Mucosa of descending colon (tissue), 3 donors: ENCODE measurements at regions not wholly inside any gene's neighbourhood (a gene's known extent, or its start where the extent isn't known, plus 50 kb on each side); places are given as distances from the start of the nearest gene placed in this dataset.

Experiments
- ATAC-seq: fragments of 200-7000 bp; cut with Tn5 transposase; one replicate; pipeline ENCODE4 v1.9.1; 2020; ENCODE audit warnings: mild to moderate bottlenecking, moderate library complexity
- DNase-seq, 3 donors: peaks; one replicate each; pipeline ENCODE4 v3.0.0-alpha.2; 2020
- H3K36me3 ChIP-seq: fragments of 200-600 bp; one replicate; pipeline ENCODE4 v1.8.0; 2021; ENCODE audit warnings: low read depth, mild to moderate bottlenecking
- H3K4me1 ChIP-seq: fragments of 200-600 bp; one replicate; pipeline ENCODE4 v1.8.0; 2021; ENCODE audit warnings: low read depth, mild to moderate bottlenecking
- H3K4me3 ChIP-seq: fragments of 200-600 bp; one replicate; pipeline ENCODE4 v1.8.0; 2021; ENCODE audit warnings: mild to moderate bottlenecking
- H3K9me3 ChIP-seq: fragments of 200-600 bp; one replicate; pipeline ENCODE4 v1.8.0; 2021; ENCODE audit warnings: mild to moderate bottlenecking
- CTCF ChIP-seq: fragments of 200-600 bp; IDR thresholded peaks from one replicate; pipeline ENCODE4 v1.8.0; 2022; ENCODE audit warnings: antibody characterized with exemption, mild to moderate bottlenecking
- intact Hi-C, 2 donors: fragments of 100-400 bp; cut with DNase I in 1 of 2; cut with micrococcal nuclease in 1 of 2; formaldehyde crosslinking; loops; one replicate each; pipeline versions ENCODE4 v1.11.0 to v1.11.1; 2022; cut with DNase I, micrococcal nuclease
- donor health status: DM: no; HTN: no; CAD: no; lungs with moderate emphysema.
- donor health status: DM: no; HTN: no; CAD: no.
- donor health status: DM: no; HTN: yes; CAD: no.

- Histone ChIP-seq H3K36me3 (no peaks in the 10 kb centered on the region), H3K4me3 (no peak overlapping the region), H3K4me1 (peaks cover 16% of the 10 kb centered on the region), H3K9me3 (no peaks in the 10 kb centered on the region)
- intact Hi-C loops, result no loop called here
- ATAC-seq (peak; percentile 31), DNase-seq (no peak)
- TF ChIP-seq CTCF, result no peak
Observed at GRCh38 chr20:50394569-50394968, 115.6 kb upstream of the PTPN1 start.

GRCh38 chr20:50395251-50395729, 114.9 kb upstream of the PTPN1 start:
- no peaks in the 10 kb centered on the region for H3K9me3 ChIP-seq
- intact Hi-C loops, result no loop called here
- ATAC-seq, result peak; percentile 72
- no peak for TF ChIP-seq CTCF
- no peak overlapping the region for H3K4me3 ChIP-seq
- H3K4me1 ChIP-seq, result peaks cover 16% of the 10 kb centered on the region
- no peak for DNase-seq
- H3K36me3 ChIP-seq, result no peaks in the 10 kb centered on the region

GRCh38 chr20:50395914-50396488, 114.2 kb upstream of the PTPN1 start:
- peaks cover 14% of the 10 kb centered on the region for H3K4me1 ChIP-seq
- TF ChIP-seq CTCF, result no peak

GRCh38 chr20:50396623-50397022, 113.6 kb upstream of the PTPN1 start:
- ATAC-seq (no peak), DNase-seq (no peak)
- Histone ChIP-seq H3K9me3 (no peaks in the 10 kb centered on the region), H3K4me1 (peaks cover 14% of the 10 kb centered on the region), H3K36me3 (no peaks in the 10 kb centered on the region), H3K4me3 (no peak overlapping the region)
- no peak for TF ChIP-seq CTCF
- intact Hi-C loops, result no loop called here

More at GRCh38 chr20:50395914-50396488, 114.2 kb upstream of the PTPN1 start:
- Histone ChIP-seq H3K4me3 (no peak overlapping the region), H3K36me3 (no peaks in the 10 kb centered on the region), H3K9me3 (no peaks in the 10 kb centered on the region)
- ATAC-seq (no peak), DNase-seq (no peak)
- intact Hi-C loops, result no loop called here

- intact Hi-C loops, result no loop called here
- TF ChIP-seq CTCF, result no peak
- no peak for DNase-seq
- Histone ChIP-seq H3K4me1 (peaks cover 14% of the 10 kb centered on the region), H3K4me3 (no peak overlapping the region), H3K36me3 (no peaks in the 10 kb centered on the region), H3K9me3 (no peaks in the 10 kb centered on the region)
- ATAC-seq, result no peak
Observed at GRCh38 chr20:50397058-50397457, 113.1 kb upstream of the PTPN1 start.

- no peak for ATAC-seq
- intact Hi-C loops, result no loop called here
Observed at GRCh38 chr20:50398064-50398463, 112.1 kb upstream of the PTPN1 start.

More at GRCh38 chr20:50398064-50398463, 112.1 kb upstream of the PTPN1 start:
- Histone ChIP-seq H3K36me3 (no peaks in the 10 kb centered on the region), H3K4me1 (peaks cover 14% of the 10 kb centered on the region), H3K4me3 (no peak overlapping the region), H3K9me3 (no peaks in the 10 kb centered on the region)
- no peak for DNase-seq
- no peak for TF ChIP-seq CTCF
